Activated CD8-positive, alpha-beta T cell treated with anti-CD3 and anti-CD28 coated beads for 36 hours (primary cell): ENCODE measurements at regions not wholly inside any gene's neighbourhood (a gene's known extent, or its start where the extent isn't known, plus 50 kb on each side); places are given as distances from the start of the nearest gene placed in this dataset.

Source experiments
- ATAC-seq: fragments of 200-7000 bp; cut with Tn5 transposase; one replicate; pipeline ENCODE4 v1.10.0; 2021; ENCODE audit warnings: mild to moderate bottlenecking, moderate library complexity
- CTCF ChIA-PET: fragments of 350-600 bp; sonication (Branson Sonifier 250); formaldehyde crosslinking; loops from one replicate; lab custom pipeline; 2021; ENCODE audit warnings: antibody characterized with exemption; lab: Charles Lee
- POLR2A ChIA-PET: fragments of 350-600 bp; sonication (Branson Sonifier 250); formaldehyde crosslinking; loops from one replicate; lab custom pipeline; 2021; ENCODE audit warnings: antibody characterized with exemption; lab: Charles Lee
- DNase-seq: peaks from one replicate; pipeline ENCODE4 v3.0.0-alpha.2; 2020
- H3K27ac Mint-ChIP-seq: one replicate; pipeline ENCODE4 v1.8.0; 2021; ENCODE audit warnings: mild to moderate bottlenecking, mixed read lengths
- H3K27me3 Mint-ChIP-seq: one replicate; pipeline ENCODE4 v1.8.0; 2021; ENCODE audit warnings: mixed read lengths
- H3K36me3 Mint-ChIP-seq: one replicate; pipeline ENCODE4 v1.8.0; 2021; ENCODE audit warnings: low read depth, mixed read lengths
- H3K4me1 Mint-ChIP-seq: one replicate; pipeline ENCODE4 v1.8.0; 2021; ENCODE audit warnings: low read depth, mixed read lengths
- H3K4me3 Mint-ChIP-seq: one replicate; pipeline ENCODE4 v1.8.0; 2021; ENCODE audit warnings: mild to moderate bottlenecking, moderate library complexity, mixed read lengths
- H3K9me3 Mint-ChIP-seq: one replicate; pipeline ENCODE4 v1.8.0; 2021; ENCODE audit warnings: mixed read lengths
- intact Hi-C: fragments of 100-400 bp; cut with micrococcal nuclease; formaldehyde crosslinking; loops from one replicate; pipeline ENCODE4 v1.10.0; 2022
- TF ChIP-seq, protein P1 (sequence below): fragments of 200-600 bp; IDR thresholded peaks from one replicate; pipeline ENCODE4 v1.8.0; 2022; ENCODE audit warnings: antibody characterized with exemption, mild to moderate bottlenecking

DNA sequence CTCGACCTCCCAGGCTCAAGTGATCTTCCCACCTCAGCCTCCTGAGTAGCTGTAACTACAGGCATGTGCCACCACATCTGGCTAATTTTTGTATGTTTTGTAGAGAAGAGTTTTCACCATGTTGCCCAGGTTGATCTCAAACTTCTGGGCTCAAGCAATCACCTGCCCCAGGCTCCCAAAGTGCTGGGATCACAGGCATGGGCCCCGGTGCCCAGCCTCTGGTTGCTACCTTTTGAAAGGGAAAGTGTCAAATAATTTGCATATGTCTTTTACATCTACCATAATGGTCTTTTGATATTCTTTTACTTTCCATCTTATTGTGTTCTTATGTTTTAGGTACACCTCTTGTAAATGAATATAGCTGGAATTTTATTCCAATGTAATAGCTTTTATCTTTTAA, 263.1 kb upstream of the FN1 start:
- CTCF ChIA-PET: no interaction called here
- ATAC-seq (no peak), DNase-seq (no peak)
- Mint-ChIP-seq H3K36me3 (no peaks in the 10 kb centered on the region), H3K4me3 (no peak overlapping the region), H3K4me1 (no peaks in the 10 kb centered on the region), H3K9me3 (no peaks in the 10 kb centered on the region), H3K27me3 (no peaks in the 10 kb centered on the region), H3K27ac (no peak overlapping the region)
- POLR2A ChIA-PET: no interaction called here
- TF ChIP-seq, protein P1, sequence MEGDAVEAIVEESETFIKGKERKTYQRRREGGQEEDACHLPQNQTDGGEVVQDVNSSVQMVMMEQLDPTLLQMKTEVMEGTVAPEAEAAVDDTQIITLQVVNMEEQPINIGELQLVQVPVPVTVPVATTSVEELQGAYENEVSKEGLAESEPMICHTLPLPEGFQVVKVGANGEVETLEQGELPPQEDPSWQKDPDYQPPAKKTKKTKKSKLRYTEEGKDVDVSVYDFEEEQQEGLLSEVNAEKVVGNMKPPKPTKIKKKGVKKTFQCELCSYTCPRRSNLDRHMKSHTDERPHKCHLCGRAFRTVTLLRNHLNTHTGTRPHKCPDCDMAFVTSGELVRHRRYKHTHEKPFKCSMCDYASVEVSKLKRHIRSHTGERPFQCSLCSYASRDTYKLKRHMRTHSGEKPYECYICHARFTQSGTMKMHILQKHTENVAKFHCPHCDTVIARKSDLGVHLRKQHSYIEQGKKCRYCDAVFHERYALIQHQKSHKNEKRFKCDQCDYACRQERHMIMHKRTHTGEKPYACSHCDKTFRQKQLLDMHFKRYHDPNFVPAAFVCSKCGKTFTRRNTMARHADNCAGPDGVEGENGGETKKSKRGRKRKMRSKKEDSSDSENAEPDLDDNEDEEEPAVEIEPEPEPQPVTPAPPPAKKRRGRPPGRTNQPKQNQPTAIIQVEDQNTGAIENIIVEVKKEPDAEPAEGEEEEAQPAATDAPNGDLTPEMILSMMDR: no peak
- intact Hi-C loops: no loop called here

DNA sequence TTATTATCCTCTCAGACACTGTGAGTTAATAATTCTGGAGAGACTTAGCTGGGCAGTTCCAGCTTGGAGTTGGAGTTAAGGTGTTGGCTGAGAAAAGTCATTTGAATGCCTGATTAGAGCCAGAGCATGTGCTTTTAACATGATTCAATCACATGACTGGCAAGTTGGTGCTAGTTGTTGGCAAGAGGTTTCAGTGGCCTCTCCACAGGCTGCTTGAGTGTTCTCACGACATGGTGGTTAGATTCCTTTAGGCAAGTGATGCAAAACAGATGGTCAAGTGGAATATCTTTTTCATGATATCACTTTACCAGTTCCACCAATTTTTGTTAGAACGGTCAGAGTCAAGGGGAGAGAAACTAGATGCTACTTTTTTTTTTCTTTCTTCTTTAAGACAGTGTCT, 262.7 kb upstream of the FN1 start:
- Mint-ChIP-seq H3K9me3 (no peaks in the 10 kb centered on the region), H3K4me3 (no peak overlapping the region), H3K27me3 (no peaks in the 10 kb centered on the region), H3K36me3 (no peaks in the 10 kb centered on the region), H3K4me1 (no peaks in the 10 kb centered on the region), H3K27ac (no peak overlapping the region)
- ChIA-PET POLR2A (no interaction called here), CTCF (no interaction called here)
- intact Hi-C loops: no loop called here
- DNase-seq: no peak
- TF ChIP-seq, protein P1: no peak
- no peak for ATAC-seq

DNA sequence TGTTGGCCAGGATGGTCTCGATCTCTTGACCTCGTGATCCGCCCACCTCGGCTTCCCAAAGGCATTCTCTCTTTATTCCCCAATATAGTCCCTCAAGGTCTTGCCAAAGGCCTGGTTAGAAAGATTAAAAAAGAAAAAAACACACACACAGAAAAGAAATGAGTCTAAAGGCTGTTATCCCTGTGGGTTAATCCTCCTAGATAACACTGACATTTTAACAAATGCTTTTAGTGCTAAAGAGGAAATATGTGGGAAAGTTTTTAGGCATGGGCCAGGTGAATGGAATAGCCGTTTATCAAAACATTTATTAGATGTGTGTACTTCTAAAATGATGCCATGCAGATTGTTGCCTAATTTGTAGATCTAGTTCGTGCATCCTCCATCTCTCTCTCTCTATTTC, 261.6 kb upstream of the FN1 start:
- ATAC-seq (no peak), DNase-seq (no peak)
- H3K27me3 Mint-ChIP-seq: peaks cover 2% of the 10 kb centered on the region
- intact Hi-C loops: no loop called here
- no peaks in the 10 kb centered on the region for H3K36me3 Mint-ChIP-seq
- ChIA-PET POLR2A (no interaction called here), CTCF (no interaction called here)
- H3K9me3 Mint-ChIP-seq: no peaks in the 10 kb centered on the region
- TF ChIP-seq, protein P1: no peak
- H3K4me3 Mint-ChIP-seq: no peak overlapping the region
- no peak overlapping the region for H3K27ac Mint-ChIP-seq
- no peaks in the 10 kb centered on the region for H3K4me1 Mint-ChIP-seq

DNA sequence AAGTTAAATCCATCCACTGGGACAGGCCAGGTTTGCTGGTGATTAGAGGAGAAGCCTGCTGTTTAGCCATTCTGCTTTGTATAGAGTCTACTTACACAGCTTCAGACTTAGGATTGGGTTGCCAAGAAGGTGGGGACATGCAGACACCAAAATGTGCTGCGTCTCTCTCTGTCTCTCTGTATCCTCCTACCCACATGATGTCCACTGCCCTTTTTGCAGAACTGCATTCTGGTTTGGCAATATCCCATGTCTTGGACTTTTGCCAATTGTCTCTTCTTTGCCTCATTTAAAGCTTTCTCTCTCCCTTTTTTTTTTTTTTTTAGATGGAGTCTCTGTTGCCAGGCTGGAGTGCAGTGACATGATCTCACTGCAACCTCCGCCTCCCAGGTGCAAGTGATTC, 261.1 kb upstream of the FN1 start:
- CTCF ChIA-PET: no interaction called here
- TF ChIP-seq, protein P1: no peak
- DNase-seq (no peak), ATAC-seq (no peak)
- H3K36me3 Mint-ChIP-seq: no peaks in the 10 kb centered on the region
- peaks cover 2% of the 10 kb centered on the region for H3K27me3 Mint-ChIP-seq
- no peak overlapping the region for H3K27ac Mint-ChIP-seq
- intact Hi-C loops: no loop called here
- no peaks in the 10 kb centered on the region for H3K4me1 Mint-ChIP-seq
- no peaks in the 10 kb centered on the region for H3K9me3 Mint-ChIP-seq
- POLR2A ChIA-PET: no interaction called here
- H3K4me3 Mint-ChIP-seq: no peak overlapping the region

DNA sequence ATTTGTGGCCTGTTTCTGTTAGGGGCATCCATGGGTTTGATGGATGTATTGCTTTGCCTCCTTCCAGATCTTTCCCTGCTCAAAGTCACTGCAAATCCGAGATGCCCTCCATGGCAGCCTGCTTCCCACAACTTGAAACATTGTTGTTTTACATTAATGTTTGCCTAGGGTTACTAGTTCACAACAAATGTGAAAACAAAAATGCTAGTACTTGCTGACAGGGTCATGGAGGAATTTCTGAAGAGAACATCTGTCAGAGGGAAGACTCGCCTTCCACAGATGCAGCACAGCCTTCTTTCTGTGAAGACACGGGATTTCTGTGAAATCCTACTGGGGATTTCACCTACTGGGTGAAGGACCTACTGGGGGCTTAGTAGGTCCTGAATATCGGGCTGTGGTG, 260.0 kb upstream of the FN1 start:
- ChIA-PET CTCF (no interaction called here), POLR2A (no interaction called here)

More for the DNA sequence above, 260.0 kb upstream of the FN1 start:
- ATAC-seq (no peak), DNase-seq (no peak)
- Mint-ChIP-seq H3K4me1 (no peaks in the 10 kb centered on the region), H3K27me3 (peaks cover 6% of the 10 kb centered on the region), H3K9me3 (no peaks in the 10 kb centered on the region), H3K36me3 (no peaks in the 10 kb centered on the region), H3K27ac (no peak overlapping the region), H3K4me3 (no peak overlapping the region)
- intact Hi-C loops: no loop called here
- TF ChIP-seq, protein P1: no peak
